GM12872 (cell line): ENCODE measurements at regions not wholly inside any gene's neighbourhood (a gene's known extent, or its start where the extent isn't known, plus 50 kb on each side); places are given as distances from the start of the nearest gene placed in this dataset.

Experiments
- CTCF ChIP-seq: IDR thresholded peaks from 3 replicates; pipeline ENCODE4 v1.5.1; 2011; ENCODE audit warnings: low read depth, mild to moderate bottlenecking, low read length, moderate library complexity; ENCODE audit not compliant: insufficient read depth

GRCh38 chr1:65725064-65725463, 67.6 kb upstream of the PDE4B start:
- TF ChIP-seq CTCF = no peak

DNA sequence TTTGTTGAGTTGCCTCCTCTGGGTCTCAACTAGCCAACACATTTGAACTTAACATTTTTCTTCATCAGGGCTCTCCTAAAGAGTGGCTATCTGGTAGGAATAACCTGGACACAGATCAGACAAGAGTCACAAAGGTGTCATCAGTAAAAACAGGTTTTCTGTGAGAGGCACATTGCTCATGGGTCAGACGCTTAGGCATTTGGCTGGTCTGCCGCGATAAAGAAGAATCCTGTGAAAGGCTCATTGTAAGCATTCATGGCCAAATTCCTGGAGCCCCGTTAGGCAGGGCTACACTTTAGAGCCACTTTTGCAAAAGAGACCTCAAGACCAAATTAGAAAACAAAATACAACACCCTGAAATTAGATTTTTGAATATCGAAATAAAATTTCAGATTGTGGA, 64.2 kb upstream of the PDE4B start:
- no peak for TF ChIP-seq CTCF

DNA sequence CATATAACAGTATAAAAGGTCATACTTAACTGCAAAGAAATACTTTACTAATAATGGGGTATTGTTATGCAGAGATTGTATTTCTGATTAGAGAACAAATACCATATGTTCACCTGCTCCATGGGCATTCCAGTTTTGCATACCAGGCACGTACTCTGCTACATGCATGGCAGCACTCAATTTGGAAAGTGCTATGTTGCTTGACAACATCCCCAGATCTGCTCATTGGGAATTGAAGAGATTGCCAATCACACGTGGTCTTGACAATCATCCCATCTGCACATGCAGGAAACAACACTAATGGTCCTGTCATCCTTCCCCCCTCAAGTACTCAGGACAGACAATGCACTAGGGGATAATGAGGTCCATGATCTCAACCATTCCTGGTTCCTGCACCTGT, 63.4 kb upstream of the PDE4B start:
- TF ChIP-seq CTCF = no peak

GRCh38 chr1:65734979-65735378, 57.7 kb upstream of the PDE4B start:
- TF ChIP-seq CTCF = no peak

- TF ChIP-seq CTCF = no peak
These were observed 50.7 kb upstream of the PDE4B start for GRCh38 chr1:65741993-65742392.
